ENCODE measurements at regions not wholly inside any gene's neighbourhood (a gene's known extent, or its start where the extent isn't known, plus 50 kb on each side); places are given as distances from the start of the nearest gene placed in this dataset.
A peak's percentile ranks its signal among the peaks of the same experiment; 100 is the strongest.

DNA sequence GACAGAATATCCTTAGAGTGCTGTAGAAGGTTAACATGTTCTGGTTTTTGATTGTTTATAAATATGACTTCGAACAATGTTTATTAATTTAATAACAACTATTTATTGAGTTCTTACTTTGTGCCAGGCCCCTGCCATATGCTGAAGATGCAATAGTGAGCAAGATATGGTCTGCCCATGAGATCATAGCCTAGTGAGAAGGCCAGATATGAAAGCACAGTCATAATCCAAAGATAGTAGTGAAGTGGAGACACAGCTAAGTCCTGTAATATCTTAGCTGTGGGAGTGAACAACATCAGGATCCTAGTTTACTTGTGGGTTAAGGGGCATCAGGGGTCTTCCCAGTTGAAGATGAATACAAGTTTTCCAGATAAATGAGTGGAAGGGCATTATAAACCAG lies 189.4 kb upstream of the FBXO33 start:
- Mint-ChIP-seq H3K27me3 (ENCODE audit: low read depth, poor library complexity) (peaks cover 4% of the 10 kb centered on the region), H3K27ac (no peak overlapping the region), H3K9me3 (peaks cover 21% of the 10 kb centered on the region), H3K4me1 (no peaks in the 10 kb centered on the region), H3K4me3 (no peak overlapping the region), H3K36me3 (ENCODE audit: low read depth) (peaks cover 7% of the 10 kb centered on the region)
- TF ChIP-seq, protein P1, sequence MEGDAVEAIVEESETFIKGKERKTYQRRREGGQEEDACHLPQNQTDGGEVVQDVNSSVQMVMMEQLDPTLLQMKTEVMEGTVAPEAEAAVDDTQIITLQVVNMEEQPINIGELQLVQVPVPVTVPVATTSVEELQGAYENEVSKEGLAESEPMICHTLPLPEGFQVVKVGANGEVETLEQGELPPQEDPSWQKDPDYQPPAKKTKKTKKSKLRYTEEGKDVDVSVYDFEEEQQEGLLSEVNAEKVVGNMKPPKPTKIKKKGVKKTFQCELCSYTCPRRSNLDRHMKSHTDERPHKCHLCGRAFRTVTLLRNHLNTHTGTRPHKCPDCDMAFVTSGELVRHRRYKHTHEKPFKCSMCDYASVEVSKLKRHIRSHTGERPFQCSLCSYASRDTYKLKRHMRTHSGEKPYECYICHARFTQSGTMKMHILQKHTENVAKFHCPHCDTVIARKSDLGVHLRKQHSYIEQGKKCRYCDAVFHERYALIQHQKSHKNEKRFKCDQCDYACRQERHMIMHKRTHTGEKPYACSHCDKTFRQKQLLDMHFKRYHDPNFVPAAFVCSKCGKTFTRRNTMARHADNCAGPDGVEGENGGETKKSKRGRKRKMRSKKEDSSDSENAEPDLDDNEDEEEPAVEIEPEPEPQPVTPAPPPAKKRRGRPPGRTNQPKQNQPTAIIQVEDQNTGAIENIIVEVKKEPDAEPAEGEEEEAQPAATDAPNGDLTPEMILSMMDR (IDR thresholded peaks at IDR 0.05) = no peak
- DNase-seq = no peak

GRCh38 chr14:39621223-39621622 lies 189.0 kb upstream of the FBXO33 start:
- Mint-ChIP-seq H3K9me3 (peaks cover 21% of the 10 kb centered on the region), H3K4me3 (no peak overlapping the region), H3K4me1 (no peaks in the 10 kb centered on the region), H3K36me3 (ENCODE audit: low read depth) (peaks cover 7% of the 10 kb centered on the region), H3K27ac (no peak overlapping the region), H3K27me3 (ENCODE audit: low read depth, poor library complexity) (peaks cover 4% of the 10 kb centered on the region)
- TF ChIP-seq, protein P1 (IDR thresholded peaks at IDR 0.05) = no peak
- DNase-seq = no peak

GRCh38 chr14:39617537-39617936 lies 185.3 kb upstream of the FBXO33 start:
- TF ChIP-seq, protein P1 (IDR thresholded peaks at IDR 0.05) = no peak
- DNase-seq = no peak
- no peaks in the 10 kb centered on the region for H3K27me3 Mint-ChIP-seq (ENCODE audit: low read depth, poor library complexity)
- H3K4me1 Mint-ChIP-seq = no peaks in the 10 kb centered on the region
- H3K36me3 Mint-ChIP-seq (ENCODE audit: low read depth) = peaks cover 4% of the 10 kb centered on the region
- H3K4me3 Mint-ChIP-seq = no peak overlapping the region
- H3K27ac Mint-ChIP-seq = no peak overlapping the region
- peaks cover 9% of the 10 kb centered on the region for H3K9me3 Mint-ChIP-seq

DNA sequence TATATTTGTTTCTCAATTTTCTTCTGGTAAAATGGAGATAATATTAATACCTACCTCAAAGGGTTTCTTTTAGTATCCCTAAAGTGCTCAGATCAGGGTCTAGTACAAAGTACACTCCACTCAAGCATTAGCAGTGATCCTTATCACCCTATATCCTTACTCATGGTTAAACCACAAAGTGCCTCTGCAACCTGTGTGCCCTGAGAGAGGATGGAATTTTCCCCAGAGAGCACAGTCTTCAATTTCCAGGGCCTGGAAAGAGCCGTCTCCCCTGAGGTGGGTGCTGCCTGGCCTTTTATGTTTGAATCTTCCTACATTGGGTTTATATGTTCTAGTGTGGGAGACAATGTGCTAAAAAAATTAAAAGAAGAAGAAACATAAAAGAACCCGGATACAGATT lies 183.1 kb upstream of the FBXO33 start:
- Mint-ChIP-seq H3K4me1 (no peaks in the 10 kb centered on the region), H3K4me3 (no peak overlapping the region), H3K27ac (no peak overlapping the region), H3K27me3 (ENCODE audit: low read depth, poor library complexity) (no peaks in the 10 kb centered on the region), H3K9me3 (no peaks in the 10 kb centered on the region), H3K36me3 (ENCODE audit: low read depth) (no peaks in the 10 kb centered on the region)
- TF ChIP-seq, protein P1 (IDR thresholded peaks at IDR 0.05) = no peak
- no peak for DNase-seq

- Mint-ChIP-seq H3K36me3 (ENCODE audit: low read depth) (no peaks in the 10 kb centered on the region), H3K4me3 (no peak overlapping the region), H3K27me3 (ENCODE audit: low read depth, poor library complexity) (no peaks in the 10 kb centered on the region), H3K9me3 (no peaks in the 10 kb centered on the region), H3K4me1 (no peaks in the 10 kb centered on the region), H3K27ac (peak overlapping the region; percentile 29)
- DNase-seq = no peak
- TF ChIP-seq, protein P1 (IDR thresholded peaks at IDR 0.05) = no peak
These were observed 182.2 kb upstream of the FBXO33 start for GRCh38 chr14:39614297-39614923.

- Mint-ChIP-seq H3K4me1 (no peaks in the 10 kb centered on the region), H3K9me3 (no peaks in the 10 kb centered on the region), H3K27ac (no peak overlapping the region), H3K4me3 (no peak overlapping the region), H3K27me3 (ENCODE audit: low read depth, poor library complexity) (no peaks in the 10 kb centered on the region), H3K36me3 (ENCODE audit: low read depth) (no peaks in the 10 kb centered on the region)
- no peak for DNase-seq
- TF ChIP-seq, protein P1 (IDR thresholded peaks at IDR 0.05) = no peak
These were observed 176.9 kb upstream of the FBXO33 start for GRCh38 chr14:39609119-39609518.
